NB4 (cell line): ENCODE measurements at regions not wholly inside any gene's neighbourhood (a gene's known extent, or its start where the extent isn't known, plus 50 kb on each side); places are given as distances from the start of the nearest gene placed in this dataset.

Experiments
- DNase-seq: peaks from one replicate; pipeline ENCODE4 v3.0.0; 2010; ENCODE audit warnings: low read depth
- H3K4me3 ChIP-seq: one replicate; pipeline ENCODE4 v1.5.1; 2011; ENCODE audit warnings: mild to moderate bottlenecking, low read depth, low read length, moderate library complexity
- MAX ChIP-seq: IDR thresholded peaks from 2 replicates; pipeline ENCODE4 v1.6.1; 2011; ENCODE audit warnings: low read depth, low read length
- MYC ChIP-seq: IDR thresholded peaks from 2 replicates; pipeline ENCODE4 v1.6.1; 2011; ENCODE audit warnings: low read depth, low read length
- POLR2A ChIP-seq: IDR thresholded peaks from 2 replicates; pipeline ENCODE4 v1.6.1; 2011; ENCODE audit warnings: mild to moderate bottlenecking; ENCODE audit not compliant: insufficient read length; ENCODE audit errors: extremely low read depth
- TF ChIP-seq, protein P1 (sequence below): IDR thresholded peaks from one replicate; pipeline ENCODE4 v1.5.1; 2012; ENCODE audit warnings: low read depth, low read length

GRCh38 chr2:129859175-129859574, 120.3 kb upstream of the RAB6C start:
- DNase-seq, result no peak
- H3K4me3 ChIP-seq, result no peak overlapping the region
- no peak for TF ChIP-seq MAX
- TF ChIP-seq MYC, result no peak
- TF ChIP-seq POLR2A, result no peak
- TF ChIP-seq, protein P1, sequence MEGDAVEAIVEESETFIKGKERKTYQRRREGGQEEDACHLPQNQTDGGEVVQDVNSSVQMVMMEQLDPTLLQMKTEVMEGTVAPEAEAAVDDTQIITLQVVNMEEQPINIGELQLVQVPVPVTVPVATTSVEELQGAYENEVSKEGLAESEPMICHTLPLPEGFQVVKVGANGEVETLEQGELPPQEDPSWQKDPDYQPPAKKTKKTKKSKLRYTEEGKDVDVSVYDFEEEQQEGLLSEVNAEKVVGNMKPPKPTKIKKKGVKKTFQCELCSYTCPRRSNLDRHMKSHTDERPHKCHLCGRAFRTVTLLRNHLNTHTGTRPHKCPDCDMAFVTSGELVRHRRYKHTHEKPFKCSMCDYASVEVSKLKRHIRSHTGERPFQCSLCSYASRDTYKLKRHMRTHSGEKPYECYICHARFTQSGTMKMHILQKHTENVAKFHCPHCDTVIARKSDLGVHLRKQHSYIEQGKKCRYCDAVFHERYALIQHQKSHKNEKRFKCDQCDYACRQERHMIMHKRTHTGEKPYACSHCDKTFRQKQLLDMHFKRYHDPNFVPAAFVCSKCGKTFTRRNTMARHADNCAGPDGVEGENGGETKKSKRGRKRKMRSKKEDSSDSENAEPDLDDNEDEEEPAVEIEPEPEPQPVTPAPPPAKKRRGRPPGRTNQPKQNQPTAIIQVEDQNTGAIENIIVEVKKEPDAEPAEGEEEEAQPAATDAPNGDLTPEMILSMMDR, result no peak

- H3K4me3 ChIP-seq, result no peak overlapping the region
- DNase-seq, result no peak
- TF ChIP-seq MAX (no peak), MYC (no peak)
- TF ChIP-seq, protein P1, result no peak
Observed at GRCh38 chr2:129860088-129860487, 119.4 kb upstream of the RAB6C start.

DNA sequence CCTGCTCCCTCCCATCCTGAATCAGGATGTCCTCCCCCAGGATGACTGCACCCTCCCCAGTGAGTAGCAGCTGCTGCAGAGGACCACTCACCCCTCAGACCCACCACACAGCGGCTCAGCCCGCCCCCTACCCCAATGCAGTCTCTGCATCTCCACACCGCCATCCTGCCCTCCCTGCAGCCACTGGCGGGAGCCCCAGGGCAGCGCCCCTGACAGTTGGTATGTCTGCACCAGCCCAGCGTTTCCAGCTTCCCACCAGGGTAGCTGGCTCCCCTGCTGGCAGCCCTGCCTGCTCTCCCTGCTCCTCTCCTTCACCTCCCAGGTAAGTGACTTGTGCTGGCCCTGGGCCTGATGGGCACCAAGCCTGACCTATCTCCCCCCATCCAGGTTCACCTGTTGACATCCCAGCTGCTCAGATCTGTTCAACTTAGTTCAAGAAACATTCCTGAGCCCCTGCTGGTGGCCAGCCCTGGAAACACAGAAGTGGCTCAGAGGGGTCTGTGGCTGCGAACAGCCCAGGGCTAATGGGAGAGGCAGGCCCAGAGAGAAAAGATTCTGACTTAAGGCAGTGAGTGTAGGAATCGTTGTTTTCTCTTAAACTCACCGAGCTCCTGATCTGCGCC, 117.7 kb upstream of the RAB6C start:
- no peak overlapping the region for H3K4me3 ChIP-seq
- TF ChIP-seq, protein P1, result no peak
- TF ChIP-seq MAX, result no peak
- TF ChIP-seq POLR2A, result no peak
- no peak for TF ChIP-seq MYC
- DNase-seq, result no peak

DNA sequence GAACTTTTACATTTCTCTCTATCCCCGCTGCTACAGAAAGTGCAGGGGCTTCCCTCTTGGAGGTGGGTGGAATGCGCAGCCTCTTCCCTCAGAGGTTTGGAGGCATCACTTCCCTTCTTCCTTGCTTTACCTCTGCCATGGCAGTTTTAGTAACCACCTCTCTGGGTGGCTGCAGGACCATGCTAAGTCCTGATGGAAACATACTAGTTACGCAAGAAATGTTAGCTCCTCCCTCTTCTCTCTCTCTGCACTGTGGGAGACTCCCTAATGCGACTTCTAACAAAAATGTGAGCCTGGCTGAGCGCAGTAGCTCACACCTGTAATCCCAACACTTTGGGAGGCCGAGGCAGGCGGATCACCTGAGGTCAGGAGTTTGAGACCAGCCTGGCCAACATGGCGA, 116.8 kb upstream of the RAB6C start:
- DNase-seq, result peak; percentile 29
- TF ChIP-seq MAX (no peak), MYC (no peak), POLR2A (no peak)
- TF ChIP-seq, protein P1, result no peak
- no peak overlapping the region for H3K4me3 ChIP-seq

- no peak overlapping the region for H3K4me3 ChIP-seq
- DNase-seq, result no peak
- TF ChIP-seq, protein P1, result no peak
- TF ChIP-seq MAX (no peak), MYC (no peak), POLR2A (no peak)
Observed at GRCh38 chr2:129863350-129863749, 116.1 kb upstream of the RAB6C start.

DNA sequence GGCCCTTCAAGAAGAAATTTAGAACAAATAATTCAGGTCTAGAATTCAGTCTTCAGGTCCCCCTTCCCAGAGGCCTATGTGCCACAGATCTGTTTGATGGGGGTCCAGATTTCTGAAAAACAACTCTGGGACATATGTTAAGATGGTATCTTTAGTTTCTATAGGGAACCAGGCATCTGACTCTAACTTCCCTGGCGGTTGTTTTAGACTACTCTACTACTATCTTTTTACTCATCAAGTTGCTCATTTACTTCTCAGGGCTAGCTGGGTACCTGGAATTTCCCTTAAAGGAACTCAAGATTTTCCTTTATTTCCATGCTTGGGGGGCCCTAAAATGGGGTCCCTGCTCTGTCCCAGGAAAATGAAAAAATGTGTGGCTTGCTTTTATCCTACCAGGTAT, 114.7 kb upstream of the RAB6C start:
- TF ChIP-seq, protein P1, result no peak
- no peak overlapping the region for H3K4me3 ChIP-seq
- no peak for DNase-seq
